Spleen (tissue), 7 donors: ENCODE measurements at regions not wholly inside any gene's neighbourhood (a gene's known extent, or its start where the extent isn't known, plus 50 kb on each side); places are given as distances from the start of the nearest gene placed in this dataset.

Source experiments
- CTCF ChIP-seq, 11 experiments: fragments of 200-600 bp in 7 of 11; fragments of 450-650 bp in 4 of 11; sonication (generic) in 4 of 11; IDR thresholded peaks in 8 of 11; conservative IDR thresholded peaks in 3 of 11; 1 replicate in 7 of 11; 2 replicates in 4 of 11; pipeline versions ENCODE4 v1.4.0 to v1.8.0; 2016 to 2021; ENCODE audit warnings: antibody characterized with exemption in 11 of 11, inconsistent platforms in 4 of 11, mild to moderate bottlenecking in 1 of 11
- POLR2A ChIP-seq, 3 donors: fragments of 450-650 bp; IDR thresholded peaks; one replicate each; pipeline ENCODE4 v1.5.1; 2017; ENCODE audit warnings: antibody characterized with exemption in 3 of 3, mild to moderate bottlenecking in 1 of 3
- donor health status: DM: no; HTN: no; CAD: no; lungs with moderate emphysema.
- donor health status: DM: no; HTN: no; CAD: no.
- donor health status: DM: no; HTN: no; CAD: no.

GRCh38 chr15:35629766-35630165 lies 83.8 kb upstream of the DPH6 start:
- TF ChIP-seq POLR2A (IDR thresholded peaks at IDR 0.05) (no peak), CTCF (IDR thresholded peaks at IDR 0.05 in 8 of 11, conservative IDR thresholded peaks at IDR 0.05 in 3 of 11) (no peak)
